ENCODE measurements at regions not wholly inside any gene's neighbourhood (a gene's known extent, or its start where the extent isn't known, plus 50 kb on each side); places are given as distances from the start of the nearest gene placed in this dataset.

GRCh38 chr7:53744403-53744760 is 708.9 kb downstream of the POM121L12 start:
- WGBS (ENCODE audit: missing lambda C conversion rate) = 4% methylated on average over 3 of the region's 4 CpGs
- Histone ChIP-seq H3K4me2 (no peak overlapping the region), H3K27ac (no peak overlapping the region), H3K4me3 (no peak overlapping the region), H3K4me1 (no peaks in the 10 kb centered on the region), H3K9me3 (no peaks in the 10 kb centered on the region; the same call in 2 of the 3 replicates)
- ChIA-PET POLR2A (no interaction called here), CTCF (no interaction called here)
- TF ChIP-seq RFX5 (IDR thresholded peaks at IDR 0.05) (no peak), CHD4 (IDR thresholded peaks at IDR 0.05; ENCODE audit: borderline replicate concordance) (no peak)
- no peak for ATAC-seq
- no peak for DNase-seq (ENCODE audit: low read depth in 1 of 2, low spot score in 1 of 2)
- FAIRE-seq = no peak

- Histone ChIP-seq H3K27ac (no peak overlapping the region), H3K4me1 (no peaks in the 10 kb centered on the region), H3K4me2 (no peak overlapping the region), H3K4me3 (no peak overlapping the region), H3K9me3 (no peaks in the 10 kb centered on the region)
- WGBS (ENCODE audit: missing lambda C conversion rate) = 4% methylated on average over 3 of the region's 3 CpGs
- no peak for DNase-seq (ENCODE audit: low read depth in 1 of 2, low spot score in 1 of 2)
- no peak for FAIRE-seq
- CTCF ChIA-PET = no interaction called here
- no peak for TF ChIP-seq HOXA7 (CRISPR knock-in tag; IDR thresholded peaks at IDR 0.05)
- TF ChIP-seq JUNB (IDR thresholded peaks at IDR 0.05) = no peak
- TF ChIP-seq SREBF2 (IDR thresholded peaks at IDR 0.05) = no peak
- no peak for TF ChIP-seq MYC (IDR thresholded peaks at IDR 0.05; ENCODE audit: borderline replicate concordance, low read length)
- no peak for TF ChIP-seq POLR2A (IDR thresholded peaks at IDR 0.05; ENCODE audit: low read length)
- TF ChIP-seq, protein P1, sequence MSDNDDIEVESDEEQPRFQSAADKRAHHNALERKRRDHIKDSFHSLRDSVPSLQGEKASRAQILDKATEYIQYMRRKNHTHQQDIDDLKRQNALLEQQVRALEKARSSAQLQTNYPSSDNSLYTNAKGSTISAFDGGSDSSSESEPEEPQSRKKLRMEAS (IDR thresholded peaks at IDR 0.05) = no peak
- no peak for TF ChIP-seq CEBPB (IDR thresholded peaks at IDR 0.05)
- no peak for TF ChIP-seq MAZ (IDR thresholded peaks at IDR 0.05; ENCODE audit: borderline replicate concordance, low read depth, low read length)
- POLR2A ChIA-PET = no interaction called here
- ATAC-seq = no peak
Observed at GRCh38 chr7:53756946-53757345, 721.5 kb downstream of the POM121L12 start.

DNA sequence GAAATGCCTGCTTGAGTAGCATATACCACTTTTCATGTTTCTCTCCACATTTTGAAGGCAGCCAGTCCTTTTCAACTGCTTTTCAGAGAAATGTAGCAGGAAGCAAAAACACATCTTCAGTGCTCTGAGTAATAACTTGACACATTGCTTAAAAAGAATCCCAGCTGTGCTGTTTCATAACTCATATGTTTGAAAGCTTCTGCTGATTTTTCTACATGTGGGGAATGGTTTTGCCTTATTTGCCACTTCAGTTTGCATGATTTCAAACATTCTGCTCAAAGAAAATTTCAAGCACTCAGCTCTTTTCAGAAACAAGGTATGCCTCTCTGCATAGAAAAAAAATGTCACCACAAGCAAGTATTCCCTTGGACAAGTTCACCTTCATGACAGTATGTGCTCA is 732.8 kb downstream of the POM121L12 start:
- H3K4me3 ChIP-seq = no peak overlapping the region
- H3K4me2 ChIP-seq = no peak overlapping the region
- TF ChIP-seq CEBPB (IDR thresholded peaks at IDR 0.05) = no peak
- no peak for TF ChIP-seq E2F6 (IDR thresholded peaks at IDR 0.05; ENCODE audit: borderline replicate concordance, low read depth)
- TF ChIP-seq EHF (CRISPR knock-in tag; IDR thresholded peaks at IDR 0.05) = no peak
- TF ChIP-seq CBX8 (IDR thresholded peaks at IDR 0.05) = no peak
- TF ChIP-seq, protein P2, sequence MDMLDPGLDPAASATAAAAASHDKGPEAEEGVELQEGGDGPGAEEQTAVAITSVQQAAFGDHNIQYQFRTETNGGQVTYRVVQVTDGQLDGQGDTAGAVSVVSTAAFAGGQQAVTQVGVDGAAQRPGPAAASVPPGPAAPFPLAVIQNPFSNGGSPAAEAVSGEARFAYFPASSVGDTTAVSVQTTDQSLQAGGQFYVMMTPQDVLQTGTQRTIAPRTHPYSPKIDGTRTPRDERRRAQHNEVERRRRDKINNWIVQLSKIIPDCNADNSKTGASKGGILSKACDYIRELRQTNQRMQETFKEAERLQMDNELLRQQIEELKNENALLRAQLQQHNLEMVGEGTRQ (IDR thresholded peaks at IDR 0.05) = no peak
- TF ChIP-seq BHLHE40 (IDR thresholded peaks at IDR 0.05; ENCODE audit: low read depth, low read length) = no peak
- TF ChIP-seq MYC (IDR thresholded peaks at IDR 0.05; ENCODE audit: borderline replicate concordance, low read length) = no peak
- no peak for TF ChIP-seq PBX3 (IDR thresholded peaks at IDR 0.05)
- TF ChIP-seq CHD2 (IDR thresholded peaks at IDR 0.05; ENCODE audit: low read length, partially characterized antibody) = no peak
- no peak for TF ChIP-seq NFE2L2 (conservative IDR thresholded peaks at IDR 0.05; ENCODE audit: low read length)
- TF ChIP-seq, protein P3, sequence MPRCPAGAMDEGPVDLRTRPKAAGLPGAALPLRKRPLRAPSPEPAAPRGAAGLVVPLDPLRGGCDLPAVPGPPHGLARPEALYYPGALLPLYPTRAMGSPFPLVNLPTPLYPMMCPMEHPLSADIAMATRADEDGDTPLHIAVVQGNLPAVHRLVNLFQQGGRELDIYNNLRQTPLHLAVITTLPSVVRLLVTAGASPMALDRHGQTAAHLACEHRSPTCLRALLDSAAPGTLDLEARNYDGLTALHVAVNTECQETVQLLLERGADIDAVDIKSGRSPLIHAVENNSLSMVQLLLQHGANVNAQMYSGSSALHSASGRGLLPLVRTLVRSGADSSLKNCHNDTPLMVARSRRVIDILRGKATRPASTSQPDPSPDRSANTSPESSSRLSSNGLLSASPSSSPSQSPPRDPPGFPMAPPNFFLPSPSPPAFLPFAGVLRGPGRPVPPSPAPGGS (IDR thresholded peaks at IDR 0.05) = no peak
- TF ChIP-seq, protein P1 (IDR thresholded peaks at IDR 0.05) = no peak
- no peak for TF ChIP-seq RAD21 (conservative IDR thresholded peaks at IDR 0.05 in 1 of 2, IDR thresholded peaks at IDR 0.05 in 1 of 2)
- ATAC-seq = no peak
- POLR2A ChIA-PET = no interaction called here
- H3K27ac ChIP-seq = no peak overlapping the region
- no peaks in the 10 kb centered on the region for H3K4me1 ChIP-seq
- CTCF ChIA-PET = interaction anchor here (0.6 kb wide), 1 partner anchor 57 kb away, joined by 4 read pairs; no protein-coding TSS in a partner anchor
- H3K9me3 ChIP-seq = peaks cover under 1% of the 10 kb centered on the region; the same call in 1 of the 3 replicates
- DNase-seq (ENCODE audit: low read depth in 1 of 2, low spot score in 1 of 2) = no peak
- no peak for FAIRE-seq
